Astrocyte (in vitro differentiated cells and primary cell): ENCODE measurements at regions not wholly inside any gene's neighbourhood (a gene's known extent, or its start where the extent isn't known, plus 50 kb on each side); places are given as distances from the start of the nearest gene placed in this dataset.
A peak's percentile ranks its signal among the peaks of the same experiment; 100 is the strongest.

Source experiments
- DNase-seq: peaks from one replicate; pipeline ENCODE4 v3.0.0-alpha.2; 2010; ENCODE audit warnings: low read depth
- FAIRE-seq: peaks from 2 replicates; lab custom pipeline; 2011; peaks lifted over from hg19 to GRCh38; lab: Jason Lieb, UNC
- H2AFZ ChIP-seq: 2 replicates; pipeline ENCODE4 v1.6.0; 2012; ENCODE audit warnings: low read depth, low read length, inconsistent platforms
- H3K27ac ChIP-seq: 2 replicates; pipeline ENCODE4 v1.5.1; 2011; ENCODE audit warnings: low read depth, low read length, inconsistent platforms
- H3K27me3 ChIP-seq: 2 replicates; pipeline ENCODE4 v1.6.0; 2011; ENCODE audit warnings: low read length, inconsistent platforms; ENCODE audit not compliant: insufficient read depth
- H3K36me3 ChIP-seq: 2 replicates; pipeline ENCODE4 v1.5.1; 2011; ENCODE audit warnings: low read length, inconsistent platforms; ENCODE audit not compliant: insufficient read depth
- H3K4me1 ChIP-seq: 2 replicates; pipeline ENCODE4 v1.5.1; 2011; ENCODE audit warnings: low read length, inconsistent platforms; ENCODE audit not compliant: insufficient read depth
- H3K4me2 ChIP-seq: 2 replicates; pipeline ENCODE4 v1.6.0; 2012; ENCODE audit warnings: low read length, inconsistent platforms
- H3K4me3 ChIP-seq: 2 replicates; pipeline ENCODE4 v1.5.1; 2011; ENCODE audit warnings: low read depth, mild to moderate bottlenecking, low read length, inconsistent platforms; ENCODE audit not compliant: insufficient read depth
- H3K79me2 ChIP-seq: 2 replicates; pipeline ENCODE4 v1.6.0; 2012; ENCODE audit warnings: mild to moderate bottlenecking, low read length, inconsistent platforms; ENCODE audit not compliant: insufficient read depth
- H3K9ac ChIP-seq: 2 replicates; pipeline ENCODE4 v1.6.0; 2012; ENCODE audit warnings: mild to moderate bottlenecking, low read length, inconsistent platforms
- H3K9me3 ChIP-seq: 2 replicates; pipeline ENCODE4 v1.5.1; 2012; ENCODE audit warnings: low read depth, mild to moderate bottlenecking, low read length, inconsistent platforms; ENCODE audit not compliant: insufficient read depth
- H4K20me1 ChIP-seq: 2 replicates; pipeline ENCODE4 v1.6.0; 2012; ENCODE audit warnings: low read length, inconsistent platforms; ENCODE audit not compliant: insufficient read depth
- H3K27ac Mint-ChIP-seq: one replicate; pipeline ENCODE4 v1.8.0; 2021; ENCODE audit warnings: mild to moderate bottlenecking, mixed read lengths; ENCODE audit not compliant: unreplicated experiment
- H3K27me3 Mint-ChIP-seq: one replicate; pipeline ENCODE4 v1.8.0; 2021; ENCODE audit warnings: low read depth, mixed read lengths; ENCODE audit not compliant: unreplicated experiment
- H3K36me3 Mint-ChIP-seq: one replicate; pipeline ENCODE4 v1.8.0; 2021; ENCODE audit warnings: low read depth, mixed read lengths; ENCODE audit not compliant: unreplicated experiment
- H3K4me1 Mint-ChIP-seq: one replicate; pipeline ENCODE4 v1.8.0; 2021; ENCODE audit warnings: low read depth, mixed read lengths; ENCODE audit not compliant: unreplicated experiment
- H3K4me3 Mint-ChIP-seq: one replicate; pipeline ENCODE4 v1.8.0; 2021; ENCODE audit warnings: mild to moderate bottlenecking, moderate library complexity, mixed read lengths; ENCODE audit not compliant: unreplicated experiment
- H3K9me3 Mint-ChIP-seq: one replicate; pipeline ENCODE4 v1.8.0; 2021; ENCODE audit warnings: mild to moderate bottlenecking, mixed read lengths; ENCODE audit not compliant: unreplicated experiment
- EZH2 ChIP-seq: IDR thresholded peaks from 2 replicates; pipeline ENCODE4 v1.6.1; 2012; ENCODE audit warnings: mild to moderate bottlenecking, low read length, inconsistent platforms; ENCODE audit not compliant: insufficient read depth
- TF ChIP-seq, protein P1 (sequence below): IDR thresholded peaks from 2 replicates; pipeline ENCODE4 v1.5.1; 2011; ENCODE audit warnings: low read depth, mild to moderate bottlenecking, inconsistent platforms, low read length, moderate library complexity; ENCODE audit not compliant: insufficient read depth

DNA sequence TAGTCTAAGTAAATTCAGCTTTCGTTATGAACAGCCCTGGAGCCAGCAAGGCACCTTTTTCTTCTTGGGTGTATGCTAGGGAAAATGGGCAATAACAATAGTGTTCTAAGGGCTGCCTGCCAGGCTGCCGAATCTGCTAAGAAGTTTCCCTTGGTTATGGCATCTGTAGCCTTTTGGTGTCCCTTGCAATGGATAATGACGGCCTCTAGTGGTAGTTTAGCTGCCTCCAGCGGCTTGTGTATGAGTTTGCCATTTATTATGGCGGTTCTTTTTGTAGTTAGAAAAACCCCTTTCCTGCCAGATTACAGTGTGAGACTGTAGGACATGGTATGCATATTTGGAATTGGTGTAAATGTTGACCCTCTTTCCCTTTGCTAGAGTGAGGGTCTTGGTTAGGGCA is 78.9 kb upstream of the SPIN4 start:
- H4K20me1 ChIP-seq, result no peaks in the 10 kb centered on the region
- no peak overlapping the region for H2AFZ ChIP-seq
- H3K4me3 ChIP-seq, result no peak overlapping the region
- DNase-seq (no peak), FAIRE-seq (peak; percentile 64)
- H3K9ac ChIP-seq, result no peak overlapping the region
- peaks cover 2% of the 10 kb centered on the region for H3K36me3 Mint-ChIP-seq
- no peaks in the 10 kb centered on the region for H3K4me1 ChIP-seq
- no peak overlapping the region for H3K27ac ChIP-seq
- no peak for TF ChIP-seq EZH2
- TF ChIP-seq, protein P1, sequence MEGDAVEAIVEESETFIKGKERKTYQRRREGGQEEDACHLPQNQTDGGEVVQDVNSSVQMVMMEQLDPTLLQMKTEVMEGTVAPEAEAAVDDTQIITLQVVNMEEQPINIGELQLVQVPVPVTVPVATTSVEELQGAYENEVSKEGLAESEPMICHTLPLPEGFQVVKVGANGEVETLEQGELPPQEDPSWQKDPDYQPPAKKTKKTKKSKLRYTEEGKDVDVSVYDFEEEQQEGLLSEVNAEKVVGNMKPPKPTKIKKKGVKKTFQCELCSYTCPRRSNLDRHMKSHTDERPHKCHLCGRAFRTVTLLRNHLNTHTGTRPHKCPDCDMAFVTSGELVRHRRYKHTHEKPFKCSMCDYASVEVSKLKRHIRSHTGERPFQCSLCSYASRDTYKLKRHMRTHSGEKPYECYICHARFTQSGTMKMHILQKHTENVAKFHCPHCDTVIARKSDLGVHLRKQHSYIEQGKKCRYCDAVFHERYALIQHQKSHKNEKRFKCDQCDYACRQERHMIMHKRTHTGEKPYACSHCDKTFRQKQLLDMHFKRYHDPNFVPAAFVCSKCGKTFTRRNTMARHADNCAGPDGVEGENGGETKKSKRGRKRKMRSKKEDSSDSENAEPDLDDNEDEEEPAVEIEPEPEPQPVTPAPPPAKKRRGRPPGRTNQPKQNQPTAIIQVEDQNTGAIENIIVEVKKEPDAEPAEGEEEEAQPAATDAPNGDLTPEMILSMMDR, result no peak
- no peak overlapping the region for H3K4me2 ChIP-seq
- no peaks in the 10 kb centered on the region for H3K36me3 ChIP-seq
- H3K79me2 ChIP-seq, result no peaks in the 10 kb centered on the region
- no peaks in the 10 kb centered on the region for H3K27me3 Mint-ChIP-seq
- no peaks in the 10 kb centered on the region for H3K9me3 ChIP-seq
- H3K27me3 ChIP-seq, result no peaks in the 10 kb centered on the region
- H3K27ac Mint-ChIP-seq, result no peak overlapping the region
- H3K4me1 Mint-ChIP-seq, result peaks cover 5% of the 10 kb centered on the region
- H3K4me3 Mint-ChIP-seq, result no peak overlapping the region
- H3K9me3 Mint-ChIP-seq, result no peaks in the 10 kb centered on the region

DNA sequence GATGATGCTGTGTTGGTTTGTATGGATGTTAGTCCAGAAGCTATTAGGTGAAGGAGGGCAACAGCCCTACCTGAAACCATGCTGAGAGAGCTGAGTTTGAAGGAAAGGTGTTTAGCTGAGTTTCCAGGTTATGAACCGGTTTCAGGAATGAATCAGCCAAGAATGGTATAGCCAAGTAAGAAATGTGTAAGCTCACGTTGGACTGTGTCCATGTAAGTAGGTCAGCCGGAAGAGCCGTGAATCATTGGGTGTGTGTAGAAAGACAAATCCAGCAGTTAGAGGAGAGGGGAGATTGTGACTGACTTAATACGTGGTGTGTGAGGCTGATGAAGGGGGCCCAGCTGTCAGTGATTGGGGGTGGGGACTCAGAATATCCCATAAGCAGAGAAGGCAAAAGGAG is 77.2 kb upstream of the SPIN4 start:
- Mint-ChIP-seq H3K27ac (no peak overlapping the region), H3K36me3 (peaks cover 7% of the 10 kb centered on the region), H3K4me3 (no peak overlapping the region), H3K9me3 (no peaks in the 10 kb centered on the region), H3K27me3 (no peaks in the 10 kb centered on the region), H3K4me1 (no peaks in the 10 kb centered on the region)
- Histone ChIP-seq H3K27me3 (no peaks in the 10 kb centered on the region), H3K4me2 (no peak overlapping the region), H3K9me3 (no peaks in the 10 kb centered on the region), H4K20me1 (no peaks in the 10 kb centered on the region), H2AFZ (no peak overlapping the region), H3K9ac (no peak overlapping the region), H3K36me3 (no peaks in the 10 kb centered on the region), H3K79me2 (no peaks in the 10 kb centered on the region), H3K4me3 (no peak overlapping the region), H3K27ac (no peak overlapping the region), H3K4me1 (no peaks in the 10 kb centered on the region)
- TF ChIP-seq EZH2, result no peak
- TF ChIP-seq, protein P1, result no peak
- no peak for FAIRE-seq
- peak; percentile 4 for DNase-seq

DNA sequence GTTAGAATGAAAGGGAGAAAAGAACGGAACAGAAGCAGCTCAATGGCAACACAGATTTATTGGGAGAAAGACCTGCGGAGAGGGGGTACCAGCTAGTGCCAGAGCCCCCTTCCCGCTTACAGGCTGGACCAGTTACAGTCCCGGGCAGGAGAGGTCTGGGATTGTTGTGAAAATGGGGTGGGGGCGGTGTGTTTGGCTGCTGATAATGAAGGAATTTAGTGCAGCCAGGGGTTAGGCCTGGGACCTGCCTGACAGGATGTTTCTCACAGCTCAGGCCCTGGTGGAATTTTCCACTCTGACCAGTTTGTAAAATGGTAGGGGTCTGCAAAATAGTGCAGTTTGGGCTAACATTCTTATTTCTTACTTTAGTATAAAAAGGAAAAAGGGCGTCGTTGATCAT is 75.4 kb upstream of the SPIN4 start:
- H3K27ac ChIP-seq, result no peak overlapping the region
- H3K9ac ChIP-seq, result no peak overlapping the region
- Mint-ChIP-seq H3K27me3 (no peaks in the 10 kb centered on the region), H3K4me1 (no peaks in the 10 kb centered on the region), H3K36me3 (peaks cover 9% of the 10 kb centered on the region), H3K4me3 (no peak overlapping the region), H3K9me3 (no peaks in the 10 kb centered on the region), H3K27ac (no peak overlapping the region)
- H3K4me2 ChIP-seq, result no peak overlapping the region
- H3K4me1 ChIP-seq, result no peaks in the 10 kb centered on the region
- H4K20me1 ChIP-seq, result no peaks in the 10 kb centered on the region
- H3K4me3 ChIP-seq, result no peak overlapping the region
- H3K79me2 ChIP-seq, result no peaks in the 10 kb centered on the region
- H2AFZ ChIP-seq, result no peak overlapping the region
- H3K27me3 ChIP-seq, result no peaks in the 10 kb centered on the region
- TF ChIP-seq EZH2, result no peak
- TF ChIP-seq, protein P1, result no peak
- FAIRE-seq, result no peak
- no peaks in the 10 kb centered on the region for H3K36me3 ChIP-seq
- H3K9me3 ChIP-seq, result no peaks in the 10 kb centered on the region
- no peak for DNase-seq
